ENCODE measurements at regions not wholly inside any gene's neighbourhood (a gene's known extent, or its start where the extent isn't known, plus 50 kb on each side); places are given as distances from the start of the nearest gene placed in this dataset.

- no TSS peak for BruUV-seq (replicated peaks)
- TF ChIP-seq SIN3A (IDR thresholded peaks at IDR 0.05; ENCODE audit: borderline replicate concordance, insufficient read depth, low read depth, low read length) = no peak
- TF ChIP-seq TCF7L2 (IDR thresholded peaks at IDR 0.05; ENCODE audit: low read depth, low read length) = no peak
- TF ChIP-seq POLR2AphosphoS5 (IDR thresholded peaks at IDR 0.05; ENCODE audit: low read depth, low read length) = no peak
- TF ChIP-seq CTCF (IDR thresholded peaks at IDR 0.05) = no peak
- TF ChIP-seq REST (IDR thresholded peaks at IDR 0.05; ENCODE audit: insufficient read depth in 1 of 2, low read depth in 2 of 2, low read length in 1 of 2) = no peak
- in situ Hi-C loops (cut with HindIII; ENCODE audit: low pct_unique_long_range_greater_than_20kb, low sequenced_read_pairs) = no loop called here
- Histone ChIP-seq H3K4me1 (ENCODE audit: control insufficient read depth, insufficient read depth, low read length) (no peaks in the 10 kb centered on the region), H3K4me3 (ENCODE audit: low read depth in 2 of 2, low read length in 2 of 2) (no peak overlapping the region), H3K36me3 (ENCODE audit: control insufficient read depth, insufficient read depth, low read length) (no peaks in the 10 kb centered on the region), H3K27me3 (ENCODE audit: control insufficient read depth, insufficient read depth, low read length) (peaks cover 2% of the 10 kb centered on the region; the same call in 1 of the 2 replicates), H3K9me3 (ENCODE audit: control insufficient read depth, insufficient read depth, low read depth, low read length) (no peaks in the 10 kb centered on the region), H3K27ac (ENCODE audit: low read length) (no peak overlapping the region)
- intact Hi-C loops (cut with micrococcal nuclease; ENCODE audit: unreplicated experiment) = no loop called here
- CTCF ChIA-PET = no interaction called here
- no peak for ATAC-seq
- POLR2A ChIA-PET = no interaction called here
- DNase-seq (ENCODE audit: low read depth, low spot score) = no peak
Observed at GRCh38 chr3:124264346-124264745, 272.4 kb upstream of the ROPN1 start.

- TF ChIP-seq REST (IDR thresholded peaks at IDR 0.05; ENCODE audit: insufficient read depth in 1 of 2, low read depth in 2 of 2, low read length in 1 of 2) (no peak), CTCF (IDR thresholded peaks at IDR 0.05) (no peak), TCF7L2 (IDR thresholded peaks at IDR 0.05; ENCODE audit: low read depth, low read length) (no peak), SIN3A (IDR thresholded peaks at IDR 0.05; ENCODE audit: borderline replicate concordance, insufficient read depth, low read depth, low read length) (no peak), POLR2AphosphoS5 (IDR thresholded peaks at IDR 0.05; ENCODE audit: low read depth, low read length) (no peak)
- Histone ChIP-seq H3K27me3 (ENCODE audit: control insufficient read depth, insufficient read depth, low read length) (peaks cover 9% of the 10 kb centered on the region), H3K36me3 (ENCODE audit: control insufficient read depth, insufficient read depth, low read length) (no peaks in the 10 kb centered on the region), H3K9me3 (ENCODE audit: control insufficient read depth, insufficient read depth, low read depth, low read length) (no peaks in the 10 kb centered on the region), H3K4me3 (ENCODE audit: low read depth in 2 of 2, low read length in 2 of 2) (no peak overlapping the region), H3K4me1 (ENCODE audit: control insufficient read depth, insufficient read depth, low read length) (no peaks in the 10 kb centered on the region), H3K27ac (ENCODE audit: low read length) (no peak overlapping the region)
- intact Hi-C loops (cut with micrococcal nuclease; ENCODE audit: unreplicated experiment) = no loop called here
- ATAC-seq (no peak), DNase-seq (ENCODE audit: low read depth, low spot score) (no peak)
- ChIA-PET POLR2A (no interaction called here), CTCF (no interaction called here)
- in situ Hi-C loops (cut with HindIII; ENCODE audit: low pct_unique_long_range_greater_than_20kb, low sequenced_read_pairs) = no loop called here
- no TSS peak for BruUV-seq (replicated peaks)
Observed at GRCh38 chr3:124266487-124266886, 274.6 kb upstream of the ROPN1 start.
